ENCODE measurements at regions not wholly inside any gene's neighbourhood (a gene's known extent, or its start where the extent isn't known, plus 50 kb on each side); places are given as distances from the start of the nearest gene placed in this dataset.

GRCh38 chr2:71803398-71803797 lies 344.3 kb downstream of the CYP26B1 start:
- no peak for DNase-seq

- no peak for DNase-seq
Observed at GRCh38 chr2:71802556-71802955, 345.1 kb downstream of the CYP26B1 start.

- peak; percentile 76 for DNase-seq
Observed at GRCh38 chr2:71801969-71802368, 345.7 kb downstream of the CYP26B1 start.

GRCh38 chr2:71801556-71801955 lies 346.1 kb downstream of the CYP26B1 start:
- no peak for DNase-seq

- DNase-seq: no peak
Observed at GRCh38 chr2:71800851-71801250, 346.8 kb downstream of the CYP26B1 start.

- DNase-seq: no peak
Observed at GRCh38 chr2:71800106-71800809, 346.9 kb downstream of the DYSF start.

- no peak for DNase-seq
Observed at GRCh38 chr2:71799013-71799575, 345.7 kb downstream of the DYSF start.

- peak; percentile 18 for DNase-seq
Observed at GRCh38 chr2:71798266-71799012, 345.1 kb downstream of the DYSF start.

GRCh38 chr2:71797035-71797810 lies 343.9 kb downstream of the DYSF start:
- no peak for DNase-seq

GRCh38 chr2:71796174-71796593 lies 342.8 kb downstream of the DYSF start:
- no peak for DNase-seq

- no peak for DNase-seq
Observed at GRCh38 chr2:71795486-71795885, 342.1 kb downstream of the DYSF start.

GRCh38 chr2:71794611-71795010 lies 341.2 kb downstream of the DYSF start:
- no peak for DNase-seq

GRCh38 chr2:71793926-71794325 lies 340.6 kb downstream of the DYSF start:
- DNase-seq: no peak

- DNase-seq: no peak
Observed at GRCh38 chr2:71792926-71793761, 339.8 kb downstream of the DYSF start.

GRCh38 chr2:71791501-71792135 lies 338.3 kb downstream of the DYSF start:
- DNase-seq: no peak

- no peak for DNase-seq
Observed at GRCh38 chr2:71791061-71791450, 337.7 kb downstream of the DYSF start.

- no peak for DNase-seq
Observed at GRCh38 chr2:71790226-71791060, 337.1 kb downstream of the DYSF start.

- no peak for DNase-seq
Observed at GRCh38 chr2:71789556-71790204, 336.3 kb downstream of the DYSF start.

- DNase-seq: no peak
Observed at GRCh38 chr2:71788601-71789240, 335.4 kb downstream of the DYSF start.

GRCh38 chr2:71788186-71788525 lies 334.8 kb downstream of the DYSF start:
- DNase-seq: no peak
